Fibroblast of villous mesenchyme (primary cell): ENCODE measurements at regions not wholly inside any gene's neighbourhood (a gene's known extent, or its start where the extent isn't known, plus 50 kb on each side); places are given as distances from the start of the nearest gene placed in this dataset.

Experiments used
- DNase-seq: peaks from one replicate; pipeline ENCODE4 v3.0.0-alpha.2; 2010; ENCODE audit warnings: low read depth
- H3K4me3 ChIP-seq: 2 replicates; pipeline ENCODE4 v1.5.1; 2011; ENCODE audit warnings: low read depth, mild to moderate bottlenecking, low read length
- CTCF ChIP-seq: IDR thresholded peaks from 2 replicates; pipeline ENCODE4 v1.5.1; 2012; ENCODE audit warnings: low read depth, mild to moderate bottlenecking, low read length; ENCODE audit not compliant: insufficient read depth

DNA sequence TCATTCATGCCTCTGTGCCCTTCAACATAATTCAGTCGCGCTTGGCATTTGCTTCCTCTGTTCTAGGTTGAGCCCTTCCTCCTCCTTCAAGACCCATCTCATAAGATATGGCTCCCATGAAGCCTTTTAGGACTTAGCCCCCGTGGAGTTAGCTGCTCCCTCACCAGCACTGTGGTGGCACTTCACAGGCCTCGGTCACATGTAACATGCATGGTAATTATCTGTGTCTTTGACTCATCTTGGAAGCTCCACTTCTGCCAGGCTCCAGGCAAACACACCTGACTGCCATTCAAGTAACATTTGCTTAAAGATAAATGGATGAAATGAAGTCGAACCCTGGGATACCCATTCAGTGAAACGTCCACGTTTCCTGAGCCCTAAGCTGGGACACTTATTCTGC is 484.7 kb downstream of the EIPR1 start:
- no peak for DNase-seq
- H3K4me3 ChIP-seq: no peak overlapping the region
- no peak for TF ChIP-seq CTCF

DNA sequence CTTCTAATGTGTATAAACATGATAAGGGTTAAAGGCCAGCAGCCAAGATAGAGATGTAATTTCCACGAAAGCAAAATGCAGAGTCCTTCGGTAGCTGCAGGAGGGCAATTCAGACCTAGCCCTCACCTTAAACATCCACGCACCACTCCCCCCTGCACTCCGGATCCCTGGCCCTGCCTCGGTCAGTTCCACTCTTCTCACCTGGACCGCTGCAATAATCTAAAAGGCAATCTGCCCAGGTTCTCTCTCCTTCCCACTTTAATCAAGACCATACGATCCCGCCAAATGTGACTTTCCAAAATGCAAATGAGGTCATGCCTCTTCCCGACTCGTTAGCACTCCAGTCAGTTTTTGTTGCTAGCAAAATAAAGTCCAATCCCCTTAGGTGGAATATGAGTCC is 485.2 kb downstream of the EIPR1 start:
- no peak for DNase-seq
- no peak overlapping the region for H3K4me3 ChIP-seq
- no peak for TF ChIP-seq CTCF

DNA sequence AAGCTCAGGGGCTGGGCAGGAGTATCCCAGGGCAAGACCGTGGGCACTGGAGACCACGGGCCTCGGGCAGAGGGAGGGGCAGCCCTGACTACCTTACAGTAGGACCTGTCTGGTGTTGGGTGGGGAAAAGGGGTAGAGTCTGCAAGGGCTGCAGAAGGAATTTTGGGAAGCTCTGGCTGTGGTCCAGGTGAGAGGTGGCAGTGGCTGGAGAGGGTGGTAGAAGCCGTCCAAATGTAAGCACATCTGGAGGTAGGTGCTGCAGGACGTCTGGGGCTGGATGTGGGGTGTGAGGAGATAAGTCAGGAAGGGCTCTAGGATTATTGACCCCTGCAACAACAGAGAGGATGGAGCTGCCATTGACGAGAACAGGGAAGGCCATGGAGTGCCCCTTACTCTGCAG is 486.7 kb downstream of the EIPR1 start:
- DNase-seq: no peak
- TF ChIP-seq CTCF: no peak
- no peak overlapping the region for H3K4me3 ChIP-seq

- H3K4me3 ChIP-seq: no peak overlapping the region
- no peak for DNase-seq
- no peak for TF ChIP-seq CTCF
Observed at GRCh38 chr2:2890246-2890645, 487.4 kb downstream of the EIPR1 start.

GRCh38 chr2:2889646-2890045 is 488.0 kb downstream of the EIPR1 start:
- no peak for TF ChIP-seq CTCF
- H3K4me3 ChIP-seq: no peak overlapping the region
- no peak for DNase-seq

GRCh38 chr2:2889141-2889540 is 488.5 kb downstream of the EIPR1 start:
- TF ChIP-seq CTCF: no peak
- H3K4me3 ChIP-seq: no peak overlapping the region
- DNase-seq: no peak

GRCh38 chr2:2887772-2888387 is 489.7 kb downstream of the EIPR1 start:
- no peak for TF ChIP-seq CTCF
- H3K4me3 ChIP-seq: no peak overlapping the region
- no peak for DNase-seq
